ENCODE measurements at regions not wholly inside any gene's neighbourhood (a gene's known extent, or its start where the extent isn't known, plus 50 kb on each side); places are given as distances from the start of the nearest gene placed in this dataset.

GRCh38 chr14:61630399-61631044, 64.8 kb upstream of the HIF1A start:
- Mint-ChIP-seq H3K27me3 (ENCODE audit: low read depth) (no peaks in the 10 kb centered on the region), H3K9me3 (ENCODE audit: insufficient read depth) (no peaks in the 10 kb centered on the region), H3K4me1 (ENCODE audit: low read depth) (no peaks in the 10 kb centered on the region), H3K4me3 (no peak overlapping the region), H3K27ac (no peak overlapping the region), H3K36me3 (ENCODE audit: low read depth) (no peaks in the 10 kb centered on the region)
- ATAC-seq (no peak), DNase-seq (no peak)
- ChIA-PET POLR2A (no interaction called here), CTCF (interaction anchor here (0.8 to 1.5 kb wide), 5 partner anchors 10 to 53 kb away, joined by 3 read pairs; no protein-coding TSS in a partner anchor)

DNA sequence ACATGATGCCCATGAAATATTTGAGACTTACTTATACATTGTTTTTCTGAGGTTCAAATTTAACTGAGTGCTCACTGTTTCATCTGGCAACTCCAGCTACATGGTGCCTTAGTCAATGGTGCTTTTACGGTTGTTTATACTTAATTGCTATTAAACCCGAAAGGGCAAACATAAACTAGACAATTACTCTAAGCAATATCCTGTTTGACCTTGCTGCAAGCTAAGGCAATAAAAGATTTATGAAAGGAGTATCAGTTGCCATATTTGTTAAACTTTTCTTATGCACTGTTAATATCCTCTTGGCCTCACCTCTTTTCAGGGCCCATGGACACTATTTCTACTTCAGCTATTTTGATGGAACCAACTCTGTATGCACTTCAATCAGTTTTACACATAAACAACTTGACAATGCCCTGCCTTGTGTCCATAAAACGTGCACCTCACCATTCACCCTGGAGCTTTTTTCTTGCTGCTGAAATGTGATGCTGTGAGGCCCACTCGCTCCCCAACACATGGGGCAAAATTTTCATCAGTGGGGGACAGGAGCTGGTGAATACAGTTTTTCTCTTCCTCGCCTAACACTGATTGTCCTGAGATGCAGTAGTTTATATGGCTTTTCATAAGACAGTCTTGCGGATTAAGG, 64.1 kb upstream of the HIF1A start:
- no peak for DNase-seq
- H3K9me3 Mint-ChIP-seq (ENCODE audit: insufficient read depth), result no peaks in the 10 kb centered on the region
- H3K27me3 Mint-ChIP-seq (ENCODE audit: low read depth), result no peaks in the 10 kb centered on the region
- ChIA-PET CTCF (interaction anchor here (0.8 to 1.5 kb wide), 4 partner anchors 10 to 52 kb away, joined by 3 read pairs; no protein-coding TSS in a partner anchor), POLR2A (no interaction called here)
- H3K36me3 Mint-ChIP-seq (ENCODE audit: low read depth), result no peaks in the 10 kb centered on the region
- H3K4me1 Mint-ChIP-seq (ENCODE audit: low read depth), result peaks cover 4% of the 10 kb centered on the region
- H3K4me3 Mint-ChIP-seq, result no peak overlapping the region
- no peak overlapping the region for H3K27ac Mint-ChIP-seq
- no peak for ATAC-seq

DNA sequence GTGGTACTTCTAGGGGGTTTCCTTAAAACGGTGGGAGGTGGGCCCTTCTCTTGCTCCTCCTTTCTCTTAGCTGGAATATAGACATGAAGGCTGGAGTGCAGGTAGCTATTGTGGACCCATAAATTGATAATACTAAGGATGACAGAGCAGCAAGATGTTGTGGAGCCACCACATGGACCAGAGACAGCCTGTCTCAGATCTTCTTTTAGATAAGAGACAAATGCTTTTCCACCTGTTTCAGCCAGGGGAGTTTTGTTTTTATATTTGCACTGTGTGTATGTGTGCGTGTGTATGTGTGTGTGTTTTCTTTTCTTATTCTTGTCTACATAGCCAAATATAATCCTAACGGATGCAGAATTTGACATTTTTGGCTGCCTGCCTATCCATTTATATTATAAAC, 62.9 kb upstream of the HIF1A start:
- Mint-ChIP-seq H3K36me3 (ENCODE audit: low read depth) (no peaks in the 10 kb centered on the region), H3K27ac (no peak overlapping the region), H3K27me3 (ENCODE audit: low read depth) (no peaks in the 10 kb centered on the region), H3K4me3 (no peak overlapping the region), H3K4me1 (ENCODE audit: low read depth) (peaks cover 7% of the 10 kb centered on the region), H3K9me3 (ENCODE audit: insufficient read depth) (no peaks in the 10 kb centered on the region)
- ChIA-PET POLR2A (no interaction called here), CTCF (no interaction called here)
- DNase-seq (no peak), ATAC-seq (no peak)

DNA sequence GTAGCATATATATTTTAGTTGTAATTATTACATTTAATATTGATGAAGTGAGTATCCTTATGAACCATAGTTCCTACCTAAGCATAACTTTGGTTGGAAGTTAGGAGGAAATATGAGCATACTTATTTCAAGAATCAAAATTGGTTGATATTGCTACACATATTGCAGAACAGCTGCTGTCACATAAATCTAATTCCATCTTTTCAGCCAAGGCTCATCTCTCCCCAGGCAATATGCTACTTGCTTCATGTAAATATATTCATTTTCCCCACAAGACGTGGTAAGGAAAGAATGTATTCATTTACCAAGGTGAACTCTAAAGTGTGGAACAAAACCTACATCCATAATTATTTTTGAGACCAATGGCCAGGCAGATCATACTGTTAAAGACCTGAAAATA, 62.5 kb upstream of the HIF1A start:
- ChIA-PET CTCF (no interaction called here), POLR2A (no interaction called here)
- Mint-ChIP-seq H3K4me3 (no peak overlapping the region), H3K27ac (no peak overlapping the region), H3K4me1 (ENCODE audit: low read depth) (peaks cover 7% of the 10 kb centered on the region), H3K36me3 (ENCODE audit: low read depth) (no peaks in the 10 kb centered on the region), H3K27me3 (ENCODE audit: low read depth) (no peaks in the 10 kb centered on the region), H3K9me3 (ENCODE audit: insufficient read depth) (no peaks in the 10 kb centered on the region)
- ATAC-seq (no peak), DNase-seq (no peak)

DNA sequence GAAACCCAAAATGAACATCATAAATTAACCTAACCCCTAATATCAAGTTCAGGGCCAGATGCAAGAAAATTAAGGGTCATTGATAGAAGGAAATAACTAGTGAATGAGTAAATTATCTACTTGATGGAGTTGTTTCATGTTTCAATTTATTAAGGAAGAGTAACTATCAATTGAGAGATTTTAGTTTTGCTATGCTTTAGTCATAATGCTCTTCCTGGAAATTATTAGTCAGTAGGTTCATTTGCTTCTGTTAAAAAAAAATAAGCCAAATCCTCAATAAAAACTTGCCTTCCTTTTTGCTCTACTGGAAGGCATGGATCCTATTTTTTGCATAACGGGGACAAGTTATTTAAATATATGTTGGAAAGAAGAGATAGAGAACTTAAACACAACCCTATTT, 59.0 kb upstream of the HIF1A start:
- ChIA-PET POLR2A (no interaction called here), CTCF (no interaction called here)
- Mint-ChIP-seq H3K9me3 (ENCODE audit: insufficient read depth) (no peaks in the 10 kb centered on the region), H3K27ac (no peak overlapping the region), H3K4me1 (ENCODE audit: low read depth) (peaks cover 7% of the 10 kb centered on the region), H3K36me3 (ENCODE audit: low read depth) (no peaks in the 10 kb centered on the region), H3K27me3 (ENCODE audit: low read depth) (no peaks in the 10 kb centered on the region), H3K4me3 (no peak overlapping the region)
- no peak for DNase-seq
- ATAC-seq, result no peak

DNA sequence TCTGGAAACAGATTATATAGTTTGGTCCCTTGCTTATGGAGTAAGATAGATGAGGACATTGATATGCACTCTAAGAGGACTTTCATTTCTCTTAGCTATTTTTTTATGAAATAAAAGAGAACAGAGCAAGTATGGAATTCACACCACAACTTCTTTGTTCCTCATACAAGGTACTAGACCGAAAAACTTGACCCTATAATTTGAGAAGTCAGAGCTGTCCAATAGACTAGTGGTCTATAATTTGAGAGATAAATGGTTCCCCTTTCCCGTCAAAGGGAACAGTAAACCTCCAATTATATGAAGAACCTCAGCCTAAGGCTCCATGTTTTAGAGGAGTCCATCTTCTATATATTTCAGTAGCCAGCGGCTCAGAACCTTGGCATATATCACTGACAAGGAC, 58.5 kb upstream of the HIF1A start:
- H3K27ac Mint-ChIP-seq, result no peak overlapping the region
- H3K4me1 Mint-ChIP-seq (ENCODE audit: low read depth), result peaks cover 7% of the 10 kb centered on the region
- no peak overlapping the region for H3K4me3 Mint-ChIP-seq
- POLR2A ChIA-PET, result no interaction called here
- no peaks in the 10 kb centered on the region for H3K27me3 Mint-ChIP-seq (ENCODE audit: low read depth)
- no peaks in the 10 kb centered on the region for H3K36me3 Mint-ChIP-seq (ENCODE audit: low read depth)
- ATAC-seq, result no peak
- DNase-seq, result no peak
- no peaks in the 10 kb centered on the region for H3K9me3 Mint-ChIP-seq (ENCODE audit: insufficient read depth)
- CTCF ChIA-PET, result no interaction called here

GRCh38 chr14:61638595-61639387, 56.5 kb upstream of the HIF1A start:
- CTCF ChIA-PET, result no interaction called here

DNA sequence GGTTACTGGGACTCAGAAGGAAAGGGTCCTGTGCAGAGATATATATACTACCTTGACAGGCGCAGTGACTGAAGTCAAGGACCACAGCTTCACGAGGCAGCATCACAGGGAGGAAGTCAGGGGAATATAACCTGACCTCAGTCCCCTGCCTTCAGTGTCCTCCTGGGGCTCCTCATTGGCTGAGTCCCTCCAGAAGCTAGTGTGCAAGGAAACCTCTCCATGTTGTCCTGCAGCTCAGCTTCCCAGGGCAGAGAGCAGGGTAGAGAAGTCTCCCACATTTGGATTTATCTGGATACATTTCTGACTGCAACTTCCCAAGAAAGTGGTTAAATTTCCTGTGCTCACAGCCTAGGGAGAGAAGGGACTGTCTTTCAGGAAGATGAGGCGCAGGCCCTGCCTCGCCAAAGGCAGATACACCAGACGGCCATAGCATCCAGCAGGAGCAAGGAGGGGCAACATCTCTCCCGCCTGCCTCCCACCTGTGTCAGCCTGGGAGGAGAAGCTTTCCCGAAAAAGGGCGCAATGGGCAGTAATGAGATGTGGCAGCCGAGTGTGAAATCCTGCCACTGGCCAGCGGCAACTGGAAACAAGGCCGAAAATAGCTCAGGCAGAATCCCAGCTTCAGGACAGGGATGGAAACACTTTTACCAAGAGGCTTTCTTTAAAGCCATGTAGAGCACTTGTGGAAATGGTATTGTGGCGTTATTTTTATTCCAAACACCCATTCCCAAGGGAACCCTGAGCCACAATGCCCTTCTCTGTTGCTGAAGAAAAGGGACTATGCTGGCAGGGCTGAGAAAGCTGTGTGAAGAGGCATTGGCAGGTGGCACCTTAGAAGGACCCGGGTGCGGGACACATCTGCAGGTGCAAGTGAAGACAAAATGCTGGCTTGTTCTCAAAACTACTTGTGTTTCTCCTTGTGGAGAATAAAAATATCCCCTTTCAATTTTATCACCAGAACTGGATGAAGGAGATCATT, 54.9 kb upstream of the HIF1A start:
- POLR2A ChIA-PET, result interaction anchor here (0.6 kb wide), 1 partner anchor 44 kb away, joined by 3 read pairs; no protein-coding TSS in a partner anchor
- CTCF ChIA-PET, result no interaction called here
- peaks cover 12% of the 10 kb centered on the region for H3K4me1 Mint-ChIP-seq (ENCODE audit: low read depth)
- no peak overlapping the region for H3K27ac Mint-ChIP-seq
- no peaks in the 10 kb centered on the region for H3K27me3 Mint-ChIP-seq (ENCODE audit: low read depth)
- H3K4me3 Mint-ChIP-seq, result no peak overlapping the region
- ATAC-seq (no peak), DNase-seq (no peak)
- H3K9me3 Mint-ChIP-seq (ENCODE audit: insufficient read depth), result no peaks in the 10 kb centered on the region
- H3K36me3 Mint-ChIP-seq (ENCODE audit: low read depth), result no peaks in the 10 kb centered on the region

More at GRCh38 chr14:61638595-61639387, 56.5 kb upstream of the HIF1A start:
- no peaks in the 10 kb centered on the region for H3K9me3 Mint-ChIP-seq (ENCODE audit: insufficient read depth)
- no peaks in the 10 kb centered on the region for H3K27me3 Mint-ChIP-seq (ENCODE audit: low read depth)
- POLR2A ChIA-PET, result no interaction called here
- no peaks in the 10 kb centered on the region for H3K36me3 Mint-ChIP-seq (ENCODE audit: low read depth)
- H3K4me3 Mint-ChIP-seq, result no peak overlapping the region
- peaks cover 7% of the 10 kb centered on the region for H3K4me1 Mint-ChIP-seq (ENCODE audit: low read depth)
- no peak overlapping the region for H3K27ac Mint-ChIP-seq
- no peak for ATAC-seq
- no peak for DNase-seq

DNA sequence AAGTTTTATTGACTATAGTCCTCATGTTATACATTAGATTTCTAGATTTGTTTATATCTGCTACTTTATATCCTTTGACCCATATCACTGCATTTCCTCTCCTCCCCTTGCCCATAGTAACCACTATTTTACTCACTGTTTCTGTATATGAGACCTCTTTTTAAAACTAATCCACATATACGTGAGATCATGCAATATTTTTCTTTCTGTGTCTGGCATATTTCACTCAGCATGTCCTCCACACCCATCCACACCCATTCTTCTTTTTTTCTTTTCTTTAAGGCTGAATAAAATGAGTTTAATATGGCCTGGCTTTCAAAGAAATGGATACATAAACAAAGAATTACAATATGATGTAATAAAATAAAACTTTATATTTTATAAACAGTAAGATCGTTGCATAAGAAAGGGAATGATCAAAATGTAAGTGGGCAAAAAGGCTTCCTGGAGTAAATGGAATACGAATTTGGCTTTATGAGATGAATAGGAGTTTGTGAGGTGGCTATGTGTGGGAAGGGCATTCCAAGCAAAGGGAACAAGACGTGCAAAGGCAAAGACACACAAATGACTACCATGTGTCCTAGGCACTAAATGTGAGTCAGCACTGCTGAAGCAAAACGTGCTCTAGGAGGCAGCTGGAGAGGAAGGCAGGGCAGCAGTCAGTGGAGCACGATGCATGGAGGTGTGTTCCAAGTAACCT, 53.2 kb upstream of the HIF1A start:
- CTCF ChIA-PET, result interaction anchor here (0.7 kb wide), 1 partner anchor 11 kb away, joined by 3 read pairs; no protein-coding TSS in a partner anchor
- no peak for DNase-seq

GRCh38 chr14:61642614-61642982, 52.7 kb upstream of the HIF1A start:
- Mint-ChIP-seq H3K9me3 (ENCODE audit: insufficient read depth) (no peaks in the 10 kb centered on the region), H3K36me3 (ENCODE audit: low read depth) (no peaks in the 10 kb centered on the region), H3K4me1 (ENCODE audit: low read depth) (peaks cover 5% of the 10 kb centered on the region), H3K4me3 (no peak overlapping the region), H3K27me3 (ENCODE audit: low read depth) (no peaks in the 10 kb centered on the region), H3K27ac (no peak overlapping the region)
- ChIA-PET CTCF (no interaction called here), POLR2A (no interaction called here)
- no peak for ATAC-seq
- no peak for DNase-seq

More for the DNA sequence above, 53.2 kb upstream of the HIF1A start:
- no peaks in the 10 kb centered on the region for H3K27me3 Mint-ChIP-seq (ENCODE audit: low read depth)
- peaks cover 5% of the 10 kb centered on the region for H3K4me1 Mint-ChIP-seq (ENCODE audit: low read depth)
- no peaks in the 10 kb centered on the region for H3K9me3 Mint-ChIP-seq (ENCODE audit: insufficient read depth)
- no peak overlapping the region for H3K4me3 Mint-ChIP-seq
- no peaks in the 10 kb centered on the region for H3K36me3 Mint-ChIP-seq (ENCODE audit: low read depth)
- no peak overlapping the region for H3K27ac Mint-ChIP-seq
- POLR2A ChIA-PET, result interaction anchor here (0.6 kb wide), 1 partner anchor 95 kb away, joined by 3 read pairs; no protein-coding TSS in a partner anchor
- no peak for ATAC-seq

GRCh38 chr14:61643555-61643954, 51.8 kb upstream of the HIF1A start:
- Mint-ChIP-seq H3K27ac (no peak overlapping the region), H3K9me3 (ENCODE audit: insufficient read depth) (no peaks in the 10 kb centered on the region), H3K27me3 (ENCODE audit: low read depth) (no peaks in the 10 kb centered on the region), H3K36me3 (ENCODE audit: low read depth) (no peaks in the 10 kb centered on the region), H3K4me1 (ENCODE audit: low read depth) (peaks cover 10% of the 10 kb centered on the region), H3K4me3 (no peak overlapping the region)
- no peak for ATAC-seq
- ChIA-PET POLR2A (no interaction called here), CTCF (interaction anchor here (1.0 kb wide), 1 partner anchor 77 kb away, joined by 3 read pairs; no protein-coding TSS in a partner anchor)
- DNase-seq, result no peak
